ENCODE measurements at regions not wholly inside any gene's neighbourhood (a gene's known extent, or its start where the extent isn't known, plus 50 kb on each side); places are given as distances from the start of the nearest gene placed in this dataset.

- no peak for DNase-seq
These were observed 72.8 kb downstream of the ETS2 start for GRCh38 chr21:38878379-38879179.

DNA sequence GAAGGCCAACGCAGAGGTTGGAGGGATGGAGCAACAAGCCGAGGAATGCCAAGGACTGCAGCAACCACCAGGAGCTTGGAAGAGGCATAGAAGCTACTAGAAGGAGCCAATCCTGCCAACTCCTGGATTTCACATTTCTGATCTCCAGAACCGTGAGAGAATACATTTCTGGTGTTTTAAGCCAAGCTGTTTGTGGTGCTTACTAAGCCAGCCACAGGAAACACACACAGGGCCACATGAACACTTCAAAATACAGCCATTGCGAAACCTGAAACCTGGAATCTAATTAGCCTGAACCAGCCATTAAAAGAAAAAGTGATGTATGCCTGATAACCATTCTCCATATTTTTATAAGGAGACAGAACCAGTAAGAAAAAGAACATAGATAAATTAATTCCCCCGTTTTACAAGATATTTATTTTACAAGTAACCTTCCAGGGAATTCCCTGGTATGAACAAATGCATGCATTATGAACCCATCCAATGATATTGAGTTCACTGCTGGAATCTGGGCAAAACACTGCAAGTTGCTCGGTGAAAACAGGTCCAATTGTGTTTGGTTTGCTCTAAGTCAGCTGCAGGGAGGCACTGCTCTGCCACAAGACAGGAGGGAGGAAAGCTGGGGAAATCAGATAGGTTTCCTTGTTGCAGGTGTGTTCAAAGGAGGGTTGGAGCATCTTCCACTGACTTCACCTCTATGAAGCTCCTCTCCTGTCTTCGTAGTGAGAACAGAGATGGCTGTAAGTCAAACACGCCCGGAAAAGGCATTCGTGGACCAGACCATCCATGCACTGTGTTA is 70.2 kb downstream of the ETS2 start:
- DNase-seq, result no peak

Data from C1 segment of cervical spinal cord (tissue), 14 donors.